GM21717 (cell line): ENCODE measurements at regions not wholly inside any gene's neighbourhood (a gene's known extent, or its start where the extent isn't known, plus 50 kb on each side); places are given as distances from the start of the nearest gene placed in this dataset.
"Not testable (repeated sequence)": the region's sequence is repeated elsewhere in the genome, so short reads cannot be mapped to it uniquely, and the experiment has no call there.

Source experiments
- ATAC-seq: cut with Tn5 transposase; IDR thresholded peaks from one replicate; pipeline ENCODE4 v1.9.1; 2021; ENCODE audit warnings: mild to moderate bottlenecking, moderate library complexity; ENCODE audit not compliant: unreplicated experiment

DNA sequence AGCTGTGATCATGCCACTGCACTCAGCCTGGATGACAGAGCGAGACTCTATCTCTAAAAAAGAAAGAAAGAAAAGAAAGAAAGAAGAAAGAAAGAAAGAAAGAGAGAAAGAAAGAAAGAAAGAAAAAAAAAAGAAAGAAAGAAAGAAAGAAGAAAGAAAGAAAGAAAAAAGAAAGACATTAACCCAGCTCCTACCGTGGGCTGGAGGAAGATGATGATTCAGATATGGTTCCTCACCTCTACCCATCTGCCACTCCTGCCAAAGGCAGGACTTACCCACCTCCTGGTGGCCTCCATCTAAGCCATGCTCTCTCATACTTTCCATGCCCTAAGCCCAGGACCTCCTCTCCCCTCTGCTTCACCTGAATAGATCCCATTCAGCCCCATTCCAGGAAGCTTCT lies 93.3 kb upstream of the LHX1 start:
- no peak for ATAC-seq

DNA sequence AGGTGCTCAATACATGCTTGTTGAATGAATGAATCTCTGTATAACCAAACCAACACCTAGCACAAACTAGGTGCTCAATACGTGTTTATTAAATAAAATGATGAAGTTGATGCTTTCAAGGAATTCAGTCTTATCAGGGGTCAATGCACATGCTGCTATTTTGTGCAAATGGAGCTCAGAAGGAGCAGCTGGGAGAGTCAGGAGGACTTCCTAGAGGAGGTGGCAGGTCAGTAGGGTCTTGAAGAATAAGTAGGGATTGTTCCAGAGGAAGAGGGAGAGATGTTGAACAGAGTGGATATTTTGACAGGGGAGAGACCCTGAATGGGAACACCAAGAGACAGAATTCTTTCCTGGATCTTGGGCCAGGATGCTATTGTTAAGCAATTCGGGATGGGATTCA lies 92.7 kb upstream of the LHX1 start:
- no peak for ATAC-seq

DNA sequence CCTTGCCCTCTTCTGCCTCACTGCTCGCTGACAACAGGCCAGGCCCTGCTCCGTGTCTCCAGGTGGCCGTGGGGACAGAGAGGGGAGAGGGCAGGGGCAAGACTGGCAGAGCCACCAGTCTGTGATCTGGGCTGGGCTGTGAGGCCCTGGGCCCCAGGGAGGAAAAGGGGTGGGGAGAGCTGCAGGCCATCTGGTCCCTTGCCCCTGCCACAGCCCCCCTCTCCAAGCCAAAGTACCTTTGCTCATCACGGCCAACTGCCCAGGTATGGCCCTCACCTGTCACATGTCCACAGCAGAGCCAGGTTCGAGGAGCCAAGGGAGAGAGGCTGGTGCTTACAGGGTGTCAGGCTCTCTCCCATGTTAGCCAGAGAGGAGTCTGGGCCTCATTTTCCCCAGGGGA lies 91.4 kb upstream of the LHX1 start:
- no peak for ATAC-seq

DNA sequence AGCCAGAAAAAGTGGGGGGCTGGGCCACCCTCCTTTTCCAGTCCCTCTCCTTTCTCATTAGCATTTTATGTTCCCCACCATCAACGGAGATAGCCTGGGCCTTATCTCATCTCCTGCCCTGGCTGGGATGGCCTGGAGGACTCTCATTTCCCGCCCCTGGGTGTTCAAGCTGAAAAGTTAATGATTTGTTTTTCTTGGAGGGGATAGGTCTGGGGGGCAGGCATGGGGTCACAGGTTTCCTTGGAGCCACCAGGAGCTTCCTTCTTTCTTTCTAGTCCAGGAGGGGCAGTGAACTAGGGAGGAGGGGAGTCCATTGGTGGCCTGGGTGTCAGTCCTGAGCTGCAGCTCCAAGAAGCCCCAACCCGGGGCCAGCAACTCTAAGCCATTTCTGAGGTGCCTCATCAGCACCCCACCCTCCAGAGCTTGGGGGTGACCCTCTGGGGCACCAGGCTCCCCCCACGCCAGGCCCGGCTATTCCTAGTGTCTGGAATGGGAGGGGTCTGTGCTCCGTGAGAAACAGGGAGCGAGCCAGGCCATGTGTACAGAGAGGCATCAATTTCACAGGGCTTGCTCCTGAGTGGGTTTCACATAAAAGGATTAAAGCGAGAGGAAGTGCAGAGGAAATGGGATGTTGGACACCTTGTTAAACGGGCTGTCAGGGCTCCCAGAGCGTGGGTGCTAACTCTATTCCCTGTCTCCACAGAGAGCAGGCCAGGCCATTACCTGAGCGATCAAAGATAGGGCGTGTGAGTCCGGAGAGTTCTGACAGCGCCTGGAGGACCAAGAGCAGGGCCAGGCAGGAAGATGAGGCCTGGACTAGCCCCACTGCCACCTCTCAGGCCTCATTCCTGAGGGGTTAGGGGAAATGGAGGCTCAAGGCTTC lies 90.6 kb upstream of the LHX1 start:
- no peak for ATAC-seq

DNA sequence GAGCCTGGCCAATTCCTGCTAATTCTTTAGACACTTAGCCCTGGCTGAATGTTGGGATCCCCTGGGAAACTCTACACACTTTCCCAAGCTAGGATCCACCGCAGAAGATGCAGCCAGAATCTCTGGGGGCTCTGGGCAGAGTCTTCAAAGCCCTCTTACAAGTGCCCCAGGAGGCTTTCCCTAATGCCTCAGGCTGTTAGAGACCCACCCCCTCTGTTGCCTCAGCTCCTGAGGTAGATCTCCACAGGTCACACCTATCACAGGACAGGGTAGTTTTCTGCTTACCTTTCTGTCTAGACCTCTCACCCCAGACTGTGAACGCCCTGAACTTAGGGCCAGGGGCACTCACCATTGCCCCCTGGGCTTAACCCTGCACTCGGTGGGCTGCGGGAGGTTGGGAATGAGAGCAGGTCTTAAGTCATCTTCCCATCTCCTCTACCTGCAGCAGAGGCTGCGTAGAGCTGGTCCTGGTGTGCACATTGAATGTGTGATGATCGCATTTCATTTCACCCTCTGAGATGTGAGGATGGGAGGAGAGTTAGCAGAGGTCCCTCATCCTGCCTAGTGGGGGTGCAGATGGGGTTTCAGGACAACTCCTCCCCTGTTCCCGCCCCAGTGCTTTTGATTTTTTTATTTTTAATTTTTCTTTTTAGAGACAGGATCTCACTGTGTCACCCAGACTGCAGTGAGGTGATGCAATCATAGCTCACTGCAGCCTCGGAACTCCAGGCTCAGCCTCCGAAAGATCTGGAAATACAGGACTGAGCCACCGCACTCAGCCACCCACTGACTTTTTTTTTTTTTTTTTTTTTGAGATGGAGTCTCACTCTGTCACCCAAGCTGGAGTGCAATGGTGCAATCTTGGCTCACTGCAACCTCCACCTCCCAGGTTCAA lies 89.0 kb upstream of the LHX1 start:
- no peak for ATAC-seq

DNA sequence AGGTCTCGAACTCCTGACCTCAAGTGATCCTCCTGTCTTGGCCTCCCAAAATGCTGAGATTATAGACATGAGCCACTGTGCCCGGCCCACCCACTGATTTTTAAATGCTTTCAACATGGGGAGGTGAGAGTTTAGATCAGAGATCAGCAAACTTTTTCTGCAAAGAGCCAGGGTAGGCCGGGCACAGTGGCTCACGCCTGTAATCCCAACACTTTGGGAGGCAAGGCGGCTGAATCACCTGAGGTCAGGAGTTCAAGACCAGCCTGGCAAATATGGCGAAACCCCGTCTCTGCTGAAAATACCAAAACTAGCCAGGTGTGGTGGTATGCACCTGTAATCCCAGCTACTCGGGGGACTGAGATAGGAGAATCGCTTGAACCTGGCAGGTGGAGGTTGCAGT lies 88.3 kb upstream of the LHX1 start:
- ATAC-seq, result not testable (repeated sequence)

DNA sequence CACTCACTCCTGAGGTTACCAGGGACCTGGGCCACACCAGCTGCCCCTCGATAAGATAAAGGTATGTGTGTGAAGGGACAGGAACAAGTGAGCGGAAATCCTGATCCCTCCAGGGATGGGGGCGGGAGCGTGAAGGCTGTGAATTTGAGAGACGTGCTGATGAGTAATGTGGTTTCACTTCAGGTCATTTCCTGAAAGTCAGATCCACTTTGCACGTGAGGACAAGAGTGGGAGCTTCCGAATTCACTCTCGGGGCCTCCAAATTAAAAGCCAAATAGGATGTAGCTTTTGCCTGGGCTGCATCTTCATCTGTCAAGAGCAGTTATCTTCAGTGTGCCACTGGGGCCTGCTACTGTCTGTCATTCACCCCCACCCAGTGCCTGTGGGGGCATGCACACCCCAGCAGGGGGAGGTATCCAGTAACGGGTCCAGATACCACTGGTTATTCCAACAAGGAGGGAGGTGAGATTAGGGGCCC lies 87.4 kb upstream of the LHX1 start:
- no peak for ATAC-seq

DNA sequence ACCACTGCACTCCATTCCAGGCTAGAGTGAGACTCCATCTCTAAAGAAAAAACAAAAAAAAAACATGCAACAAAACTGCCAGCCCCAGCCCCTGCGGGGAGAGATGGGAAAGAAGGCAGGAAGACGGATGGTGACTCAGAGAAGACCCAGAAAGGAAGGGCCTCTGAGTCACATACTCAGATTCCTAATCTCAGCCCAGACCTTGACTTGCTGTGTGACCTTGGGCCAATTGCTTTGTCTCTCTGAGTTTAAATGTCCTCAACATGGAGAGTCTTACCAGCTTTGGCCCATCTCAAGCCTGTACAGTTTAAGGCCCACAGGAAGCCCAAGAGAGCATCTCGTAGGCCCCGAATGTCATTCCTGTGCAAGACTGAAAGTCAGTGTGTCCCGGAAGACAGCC lies 86.5 kb upstream of the LHX1 start:
- no peak for ATAC-seq

DNA sequence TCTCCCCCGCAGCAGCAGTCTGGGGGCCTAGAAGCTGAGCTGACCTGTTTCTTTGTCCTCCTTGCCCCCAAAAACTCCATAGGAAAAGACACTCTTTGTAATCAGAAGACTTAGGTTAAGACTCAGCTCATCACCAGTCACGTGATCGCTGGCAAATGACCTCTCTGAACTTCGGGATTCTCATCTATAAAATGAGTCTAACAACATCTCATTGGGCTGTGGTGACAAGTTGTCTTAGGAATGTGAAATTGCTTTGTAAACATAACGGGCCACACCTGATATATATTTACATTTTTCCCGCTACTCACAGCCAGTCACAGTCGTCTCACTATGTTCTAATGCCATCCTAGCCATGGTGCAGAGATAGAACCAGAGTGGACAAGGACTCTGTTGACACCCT lies 86.0 kb upstream of the LHX1 start:
- no peak for ATAC-seq

DNA sequence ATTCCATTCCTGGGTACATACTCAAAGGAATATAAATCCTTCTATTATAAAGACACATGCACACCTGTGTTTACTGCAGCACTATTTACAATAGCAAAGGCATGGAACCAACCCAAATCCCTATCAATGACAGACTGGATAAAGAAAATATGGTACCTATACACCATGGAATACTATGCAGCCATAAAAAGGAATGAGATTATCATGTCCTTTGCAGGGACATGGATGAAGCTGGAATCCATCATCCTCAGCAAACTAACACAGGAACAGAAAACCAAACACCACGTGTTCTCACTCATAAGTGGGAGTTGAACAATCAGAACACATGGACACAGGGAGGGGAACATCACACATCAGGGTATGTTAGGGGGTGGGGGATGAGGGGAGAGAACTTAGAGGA lies 84.8 kb upstream of the LHX1 start:
- ATAC-seq, result not testable (repeated sequence)

DNA sequence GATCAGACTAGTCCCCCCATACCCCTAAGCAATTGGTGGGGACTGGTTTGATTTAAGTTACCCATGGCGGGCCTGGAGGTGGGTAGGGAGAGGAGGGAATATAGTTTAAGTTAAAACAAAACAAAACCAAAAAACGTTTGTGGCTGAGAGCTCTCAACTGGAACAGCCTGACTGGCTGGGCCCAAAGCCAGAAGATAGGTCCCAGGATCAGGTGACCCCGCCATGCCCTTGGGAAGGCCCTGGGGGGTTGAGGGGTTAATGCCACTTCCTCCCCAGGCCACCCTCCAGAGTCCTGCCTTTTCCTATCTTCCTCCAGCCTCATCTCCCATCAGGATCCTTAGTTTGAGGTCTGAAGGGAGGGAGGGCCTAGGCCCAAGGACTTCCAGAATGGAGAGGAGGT lies 82.3 kb upstream of the LHX1 start:
- no peak for ATAC-seq

DNA sequence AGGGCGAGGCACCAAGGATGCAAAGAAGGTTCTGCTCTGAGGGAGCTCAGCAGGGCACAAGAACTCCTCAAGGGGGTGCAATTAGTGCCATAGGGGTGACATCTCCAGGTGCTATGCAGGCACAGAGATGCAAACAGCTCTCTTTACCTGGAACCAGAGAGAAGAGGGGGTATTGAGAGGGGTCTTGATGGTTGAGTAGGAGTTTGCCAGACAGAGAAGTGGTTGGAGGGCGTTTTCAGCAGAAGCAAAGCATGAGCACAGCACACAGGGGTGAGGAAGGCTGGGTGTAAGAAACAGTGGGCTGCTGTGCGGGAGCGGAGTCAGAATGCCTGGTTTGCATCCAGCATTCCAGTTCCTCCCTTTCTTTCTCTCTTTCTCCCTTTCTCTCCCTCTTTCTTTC lies 81.8 kb upstream of the LHX1 start:
- ATAC-seq, result no peak

DNA sequence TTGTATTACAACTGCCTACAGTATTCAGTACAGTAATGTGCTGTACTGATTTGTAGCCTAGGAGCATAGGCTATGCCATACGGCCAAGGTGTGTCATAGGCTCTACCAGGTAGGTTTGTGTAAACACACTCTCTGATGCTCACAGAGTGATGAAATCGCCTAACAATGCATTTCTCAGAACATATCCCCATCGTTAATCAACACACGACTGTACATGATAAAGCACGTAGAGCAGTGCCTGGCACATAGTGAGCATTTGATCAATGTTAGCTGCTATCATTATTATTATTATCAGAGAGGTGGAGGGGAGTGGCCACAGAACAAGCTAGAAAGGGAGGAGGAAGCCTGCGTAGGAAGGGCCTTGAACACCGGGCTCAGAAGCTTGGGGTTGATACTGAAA lies 81.1 kb upstream of the LHX1 start:
- no peak for ATAC-seq

DNA sequence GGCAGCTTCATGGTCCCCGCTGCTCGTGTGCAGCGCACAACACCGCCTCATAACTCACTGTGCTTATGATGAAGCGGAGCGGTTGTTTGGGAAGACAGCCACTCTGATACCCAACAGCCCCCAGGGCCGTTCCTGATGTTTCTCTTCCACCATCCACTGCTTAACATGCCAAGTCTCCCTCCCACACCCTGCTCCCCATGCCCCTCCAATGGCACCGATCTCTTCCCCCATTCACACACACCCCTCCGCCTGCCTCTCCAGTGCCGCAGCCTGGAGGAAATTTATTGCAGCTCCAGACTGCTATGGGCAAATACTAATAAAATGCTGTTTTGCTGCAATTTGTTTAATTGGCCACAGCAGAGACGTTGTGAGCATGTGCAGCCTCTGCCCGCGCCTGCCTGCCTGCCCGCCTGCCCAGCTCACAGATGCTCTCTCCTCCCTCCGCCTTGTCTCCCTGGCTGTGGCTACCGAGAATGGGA lies 80.3 kb upstream of the LHX1 start:
- ATAC-seq, result no peak

DNA sequence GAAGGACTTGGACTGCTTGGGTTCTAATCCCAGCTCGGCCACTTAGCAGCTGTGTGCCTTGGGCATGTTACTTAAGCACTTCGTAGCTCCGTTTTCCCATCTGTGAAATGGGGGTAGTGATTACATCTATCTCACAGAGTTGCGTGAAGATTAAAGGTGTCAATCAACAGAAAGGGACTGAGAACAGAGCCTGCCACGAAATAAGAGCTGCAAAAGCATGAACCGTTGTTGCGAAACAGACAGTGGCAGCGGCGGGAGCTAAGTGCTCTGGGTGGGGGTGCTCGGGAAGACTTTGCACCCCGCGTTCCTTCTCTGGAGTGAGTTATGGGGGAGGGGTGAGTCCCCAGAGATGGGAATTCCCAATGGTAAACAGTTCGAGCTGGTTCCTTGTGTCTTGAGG lies 79.6 kb upstream of the LHX1 start:
- ATAC-seq, result no peak

DNA sequence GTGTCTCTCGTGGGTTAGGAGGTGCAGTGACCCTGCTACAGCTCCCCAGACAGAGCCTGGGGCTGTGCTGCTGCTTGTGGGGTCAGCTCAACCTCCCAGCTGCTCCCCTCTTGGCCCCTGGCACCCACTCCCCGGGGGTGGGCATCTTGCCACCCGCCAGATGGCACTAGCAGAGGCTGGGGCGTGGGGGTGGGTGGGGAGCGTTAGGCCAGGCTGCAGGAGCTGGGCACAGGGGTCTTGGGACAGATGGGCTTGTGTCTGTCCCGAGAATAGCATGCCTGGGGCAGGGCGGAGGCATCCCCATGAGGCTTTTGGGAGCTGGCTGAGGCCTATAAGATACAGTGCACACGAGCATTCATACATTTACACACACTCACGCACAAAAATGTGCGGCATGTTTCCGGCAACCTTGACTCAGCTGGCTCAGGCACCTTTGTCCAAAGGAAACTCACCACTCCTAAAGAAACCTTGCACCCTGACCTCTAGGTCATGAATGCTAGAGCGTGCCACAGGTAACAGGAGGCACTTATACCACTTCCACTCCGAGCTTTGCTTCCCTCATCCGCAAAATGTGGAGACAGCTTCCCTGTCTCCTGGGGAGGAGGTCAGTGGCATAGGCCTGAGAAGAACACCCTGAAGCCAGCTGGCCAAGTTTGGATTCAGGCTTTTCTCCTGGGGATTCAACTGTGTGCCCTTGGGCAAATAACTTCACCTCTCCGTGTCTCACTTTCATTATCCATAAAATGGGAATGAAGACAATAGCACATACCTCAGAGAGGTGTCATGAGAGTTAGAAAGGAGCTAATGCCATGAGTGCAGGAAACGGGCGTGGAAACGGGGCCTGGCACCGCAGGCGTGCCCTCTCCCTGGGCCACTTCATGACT lies 78.9 kb upstream of the LHX1 start:
- no peak for ATAC-seq

DNA sequence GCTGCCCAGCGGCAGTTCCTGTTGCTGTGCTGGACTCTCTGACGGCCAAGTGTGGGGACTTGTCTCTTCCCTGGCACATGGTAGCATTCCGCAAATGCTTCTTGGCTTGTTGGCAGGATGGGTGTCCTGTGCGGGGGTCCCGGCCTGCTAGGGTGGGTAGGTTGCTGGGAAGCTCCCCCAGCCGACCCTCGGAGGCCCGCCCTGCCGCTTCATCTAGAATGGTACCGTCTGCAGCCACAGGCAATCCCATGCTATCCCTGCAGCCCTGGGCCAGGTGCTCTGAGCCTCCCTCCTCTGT lies 78.3 kb upstream of the LHX1 start:
- ATAC-seq, result no peak

DNA sequence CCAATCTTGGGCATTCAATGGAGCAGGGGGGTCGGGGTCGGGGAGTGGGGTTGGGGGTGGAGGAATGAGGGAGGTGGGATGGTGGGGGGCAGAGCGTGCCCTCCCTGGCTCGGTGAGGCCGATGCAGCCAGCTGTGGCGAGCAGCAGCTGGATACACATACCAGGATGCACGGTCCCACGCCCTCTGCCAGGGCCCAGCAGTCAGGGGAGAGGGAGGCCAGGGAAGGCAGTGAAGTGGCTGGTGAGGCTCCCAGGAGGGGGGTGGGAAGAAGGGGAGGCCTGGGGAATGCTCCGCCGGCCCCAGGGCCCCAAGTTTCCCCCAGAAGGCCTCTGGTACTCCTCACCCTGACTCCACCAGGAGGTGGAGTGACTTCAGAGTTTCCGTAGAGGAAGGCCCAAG lies 77.6 kb upstream of the LHX1 start:
- no peak for ATAC-seq

DNA sequence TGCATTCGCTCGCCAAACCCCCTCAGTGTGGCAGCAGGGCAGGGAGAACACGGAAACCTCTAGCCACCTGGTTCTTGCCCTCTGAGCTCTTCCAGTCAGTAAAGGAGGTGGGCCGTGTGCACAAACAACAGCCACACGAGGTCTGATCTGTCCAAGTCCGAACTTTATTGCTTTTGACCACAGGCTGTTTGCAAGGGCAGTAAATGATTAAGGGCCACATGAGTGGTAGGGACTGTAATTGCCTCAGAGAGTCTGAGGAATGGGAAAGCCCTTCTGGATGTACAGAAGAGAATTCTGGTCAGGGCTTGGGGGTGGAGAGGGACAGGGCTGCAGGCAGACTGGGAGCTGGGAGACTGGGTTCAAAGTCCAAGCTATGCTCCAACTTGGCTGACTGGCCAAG lies 75.7 kb upstream of the LHX1 start:
- no peak for ATAC-seq

DNA sequence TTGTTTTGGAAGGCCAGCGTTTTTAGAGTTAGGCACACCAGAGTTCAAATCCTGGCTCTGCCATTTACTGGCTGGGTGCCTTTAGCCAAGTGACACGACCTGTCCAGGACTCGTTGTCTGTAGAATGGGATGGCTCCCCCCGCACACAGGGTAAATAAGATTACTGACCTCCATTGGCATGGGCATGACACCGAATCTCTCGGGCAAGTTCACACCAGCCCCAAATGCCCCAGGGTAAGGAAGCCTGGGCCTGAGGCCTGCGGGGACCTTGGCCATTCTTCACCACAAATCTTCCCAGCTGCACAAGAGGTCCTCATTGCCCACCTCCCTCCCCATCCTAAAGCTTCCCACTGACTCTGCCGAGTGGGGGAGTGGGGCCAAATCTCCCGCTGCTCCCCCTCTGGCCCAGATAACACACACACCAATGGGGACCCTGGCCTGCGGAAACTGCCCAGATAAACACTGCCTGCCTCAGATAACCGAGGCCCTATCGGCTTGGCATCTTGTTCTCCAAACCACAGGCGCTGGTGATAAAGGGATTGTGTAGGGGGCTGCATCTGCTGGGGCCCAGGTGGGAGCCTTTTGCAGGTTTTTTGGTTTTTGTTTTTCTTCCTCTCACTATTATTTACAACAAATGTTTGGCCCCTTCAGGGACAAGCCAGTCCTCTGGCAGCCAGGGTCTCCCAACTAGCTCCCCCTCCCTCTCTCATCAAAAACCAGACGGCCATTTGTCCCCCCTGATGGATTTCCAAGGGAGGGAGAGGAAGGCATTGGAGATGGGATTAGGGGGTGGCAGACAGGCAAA lies 75.0 kb upstream of the LHX1 start:
- no peak for ATAC-seq
